CD4-positive, alpha-beta T cell treated with Interleukin-4 for 4 hours (primary cell): ENCODE measurements at regions not wholly inside any gene's neighbourhood (a gene's known extent, or its start where the extent isn't known, plus 50 kb on each side); places are given as distances from the start of the nearest gene placed in this dataset.

Experiments used
- DNase-seq: peaks from one replicate; pipeline ENCODE4 v3.0.0-alpha.2; 2020

- DNase-seq: no peak
Observed at GRCh38 chr2:120884472-120885290, 149.0 kb downstream of the GLI2 start.

DNA sequence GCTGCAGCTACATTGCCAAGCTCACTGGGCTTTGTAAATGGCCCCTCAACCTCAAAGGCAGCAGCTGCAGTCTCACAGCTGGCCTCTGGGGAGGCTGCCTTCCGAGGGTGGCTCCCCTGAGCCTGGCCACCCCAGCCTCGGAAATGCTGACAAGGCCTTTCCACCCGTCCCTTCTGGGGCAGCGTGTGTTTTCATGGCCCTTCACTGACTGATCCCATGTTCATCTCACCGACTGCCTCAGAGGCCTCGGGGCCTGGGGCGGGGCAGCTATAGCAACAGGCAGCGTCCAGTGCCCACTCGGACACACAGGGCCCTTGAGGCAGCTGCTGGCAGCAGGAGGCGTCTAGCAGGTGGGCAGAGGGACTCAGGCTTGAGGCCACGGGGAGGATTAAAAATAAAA, 149.7 kb downstream of the GLI2 start:
- no peak for DNase-seq

DNA sequence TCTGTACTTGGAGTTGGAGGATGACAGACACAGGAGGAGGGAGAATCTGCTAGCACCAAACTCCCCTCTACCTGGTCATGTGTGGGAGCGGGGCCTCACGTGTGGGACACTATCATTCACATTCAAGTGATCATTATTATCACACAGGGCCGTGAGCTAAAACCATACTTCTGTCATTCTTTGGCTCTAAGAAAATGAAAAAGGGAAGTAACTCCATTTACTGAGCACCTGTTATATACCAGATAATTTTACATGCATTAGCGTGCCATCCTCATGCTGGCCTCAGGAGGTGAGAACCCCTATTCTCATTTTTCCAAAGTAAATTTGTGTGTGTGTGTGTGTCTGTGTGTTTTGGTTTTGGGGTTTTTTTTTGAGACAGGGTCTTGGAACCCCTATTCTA, 150.1 kb downstream of the GLI2 start:
- no peak for DNase-seq

DNA sequence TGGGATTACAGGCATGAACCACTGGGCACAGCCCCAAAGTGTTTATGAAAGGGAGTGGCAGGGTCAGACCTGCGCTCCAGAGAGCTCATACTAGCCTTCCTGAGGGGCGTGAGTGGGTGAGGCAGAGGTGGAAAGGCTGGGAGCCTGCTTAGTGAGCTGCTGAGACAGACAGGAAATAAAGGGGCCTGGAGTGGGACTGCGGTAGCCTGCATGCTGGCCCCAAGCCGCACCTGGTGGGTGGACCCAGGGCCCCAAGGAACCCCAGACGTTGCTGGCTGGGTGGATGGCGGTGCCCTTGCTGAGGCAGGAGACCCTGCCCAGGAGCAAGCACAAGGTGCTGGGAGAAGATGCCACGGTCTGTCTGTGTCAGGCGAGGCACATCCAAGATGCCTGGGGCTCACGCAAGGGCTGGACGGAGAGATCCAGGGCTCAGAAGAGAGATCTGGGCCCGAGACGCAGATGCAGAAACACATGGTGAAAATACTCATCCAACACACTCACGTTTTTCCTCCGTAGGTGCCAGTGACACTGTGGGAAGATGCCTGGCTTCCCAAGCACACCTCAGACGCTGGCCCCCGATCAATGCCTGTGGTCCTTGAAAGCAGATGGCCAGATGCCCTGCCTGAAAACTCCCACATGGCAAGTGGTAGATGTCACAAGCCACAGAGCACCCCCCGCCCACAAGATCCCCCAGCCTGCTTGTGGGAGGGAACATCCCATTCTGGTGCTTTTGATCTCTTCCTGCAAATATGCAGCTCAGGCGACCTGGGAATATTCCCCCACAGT, 151.1 kb downstream of the GLI2 start:
- no peak for DNase-seq

GRCh38 chr2:120887320-120887697, 151.6 kb downstream of the GLI2 start:
- no peak for DNase-seq

DNA sequence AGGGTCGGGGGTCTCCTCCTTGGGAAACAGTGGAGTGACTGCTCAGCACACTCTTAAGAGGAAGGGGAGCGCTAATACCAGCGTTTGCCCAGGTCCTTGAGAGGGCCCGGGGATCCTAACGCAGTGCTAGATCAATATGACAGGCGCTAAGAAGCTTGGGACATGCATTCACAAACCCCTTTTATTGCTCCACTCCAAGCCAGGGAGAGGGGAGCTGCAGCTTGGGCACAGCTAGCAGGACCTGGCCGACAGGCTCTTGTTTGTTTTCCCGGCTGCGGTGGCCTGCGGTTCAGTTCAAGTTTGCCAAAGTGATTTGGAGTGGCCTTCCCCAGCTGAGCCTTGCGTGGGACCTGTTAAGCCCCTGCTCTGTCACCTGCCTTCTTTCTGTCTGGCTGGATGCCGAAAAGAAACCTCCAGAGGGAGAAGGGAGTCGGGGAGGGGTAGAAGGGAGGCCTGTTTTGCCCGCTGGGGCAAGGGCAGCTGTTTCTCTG, 152.1 kb downstream of the GLI2 start:
- no peak for DNase-seq

GRCh38 chr2:120888851-120889250, 153.2 kb downstream of the GLI2 start:
- no peak for DNase-seq

DNA sequence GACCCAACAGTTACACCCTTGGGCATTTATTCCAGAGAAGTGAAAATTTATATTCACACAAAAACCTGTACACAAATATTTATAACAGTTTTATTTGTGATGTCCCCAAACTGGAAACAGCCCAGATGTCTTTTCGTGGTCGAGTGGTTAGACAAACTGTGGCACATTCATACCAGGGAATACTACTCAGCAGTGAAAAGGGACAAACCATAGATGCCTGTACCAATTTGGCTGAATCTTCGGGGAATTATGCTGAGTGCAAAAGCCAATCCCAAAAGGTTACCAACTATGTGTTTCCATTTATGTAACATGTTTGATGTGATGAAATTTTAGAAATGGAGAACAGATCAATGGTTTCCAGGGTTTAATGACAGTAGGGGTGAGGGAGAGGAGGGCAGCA, 154.3 kb downstream of the GLI2 start:
- no peak for DNase-seq

DNA sequence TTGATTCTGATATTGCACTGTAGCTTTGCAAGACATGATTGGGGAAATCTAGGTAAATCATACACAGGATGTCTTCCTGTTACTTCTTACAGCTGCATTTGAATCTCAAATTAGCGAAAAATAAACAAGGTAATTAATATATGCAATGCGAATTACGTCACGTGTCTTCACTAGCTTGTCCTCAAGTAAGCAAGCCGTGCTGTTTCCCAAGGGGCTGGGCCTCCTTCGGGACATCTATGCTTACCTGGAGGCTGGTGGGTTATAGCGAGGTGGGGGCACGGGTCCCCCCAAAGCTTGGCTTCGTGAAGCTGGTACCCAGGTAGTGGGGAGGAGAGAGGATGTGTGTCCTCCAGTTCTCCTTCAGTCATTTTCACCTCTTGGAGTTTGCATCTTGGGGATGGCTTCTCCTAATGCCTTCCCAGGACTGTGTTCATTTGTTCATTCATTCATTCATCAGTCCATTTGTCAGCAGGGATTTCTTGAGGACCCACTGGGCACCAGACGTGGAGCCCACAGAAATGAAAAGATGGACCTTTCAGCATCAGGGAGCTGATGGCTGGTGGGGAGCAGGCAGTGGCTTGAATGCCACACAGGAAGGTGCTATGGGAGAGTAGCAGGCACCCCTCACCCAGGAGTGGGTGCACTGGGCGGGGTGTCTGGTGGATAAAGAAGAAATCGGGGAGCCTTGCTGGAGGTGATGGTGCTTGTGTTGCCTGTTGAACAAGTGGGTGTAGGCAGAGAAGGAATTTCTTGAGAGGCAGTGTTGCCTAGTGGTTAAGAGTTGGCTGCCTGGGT, 155.1 kb downstream of the GLI2 start:
- DNase-seq: no peak

GRCh38 chr2:120892271-120892966, 156.8 kb downstream of the GLI2 start:
- DNase-seq: no peak

DNA sequence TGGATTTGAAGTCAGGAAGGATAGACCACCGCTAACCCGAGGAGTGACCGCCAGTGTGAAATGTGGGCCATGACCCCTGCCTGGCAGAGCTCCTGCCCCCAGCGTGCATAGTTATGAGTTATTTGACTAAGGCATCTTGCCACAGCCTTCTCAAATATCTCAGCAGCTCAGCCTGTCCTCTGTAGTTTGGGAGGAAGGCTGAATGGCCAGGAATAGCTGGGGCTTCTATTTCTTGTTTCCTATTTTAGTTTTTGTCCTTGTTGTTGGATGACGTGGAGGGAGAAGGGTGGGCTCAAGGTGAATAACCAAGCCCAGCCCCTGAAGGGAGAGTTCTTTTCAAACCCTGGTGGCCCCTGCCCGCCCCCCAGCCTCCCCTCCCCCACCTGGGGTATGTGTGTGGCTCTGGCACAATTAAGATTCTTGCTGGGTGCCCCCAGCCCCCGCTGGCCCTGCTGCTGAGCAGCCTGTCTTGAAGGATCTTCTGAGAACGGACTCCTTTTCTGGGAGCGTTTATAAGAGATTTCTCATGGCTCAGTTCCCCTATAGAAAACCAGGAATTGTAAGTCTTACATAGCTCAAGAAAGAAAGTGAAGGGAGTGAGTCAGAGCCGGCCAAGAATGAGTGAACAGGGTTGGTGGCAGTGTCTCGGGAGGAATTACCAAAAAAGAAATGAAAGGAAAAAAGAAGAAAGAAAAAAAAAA, 157.4 kb downstream of the GLI2 start:
- DNase-seq: no peak

DNA sequence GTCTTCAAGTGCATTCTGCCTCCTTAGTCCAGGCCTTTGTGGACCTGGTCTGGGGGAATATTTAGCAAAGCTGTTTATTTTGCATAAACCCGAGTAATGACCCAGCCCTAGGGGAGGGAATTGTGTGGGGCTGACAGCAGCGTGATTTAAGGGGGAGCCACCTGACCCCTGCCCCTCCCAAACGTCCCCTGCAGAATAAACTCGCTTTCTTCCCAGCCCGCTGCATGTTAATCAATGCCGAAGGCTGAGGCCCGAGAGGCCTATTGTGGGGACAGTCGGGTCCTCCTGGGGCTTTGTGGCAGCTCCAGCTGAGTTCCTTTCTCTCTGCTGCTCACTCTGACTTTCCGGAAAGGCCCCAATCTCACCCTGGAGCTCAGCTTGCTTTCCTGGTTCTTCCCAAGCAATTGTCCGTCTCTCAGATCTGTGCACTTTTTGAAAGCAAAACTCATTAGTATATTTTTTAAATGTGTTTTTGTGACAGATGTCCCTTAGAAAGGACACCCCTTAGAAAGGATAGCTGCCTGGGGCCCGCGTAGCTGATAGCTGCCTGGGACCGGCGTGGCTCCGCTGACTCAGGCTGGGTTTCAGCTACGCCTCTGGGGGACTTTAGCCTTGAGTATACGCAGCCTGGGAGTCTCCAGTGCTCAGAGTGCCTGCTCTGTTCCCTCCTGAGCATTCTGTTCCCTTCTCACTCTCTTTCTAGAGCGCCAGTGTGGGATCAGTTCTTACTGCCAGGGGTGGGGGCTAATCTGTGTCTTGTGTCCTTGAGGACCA, 158.3 kb downstream of the GLI2 start:
- no peak for DNase-seq

DNA sequence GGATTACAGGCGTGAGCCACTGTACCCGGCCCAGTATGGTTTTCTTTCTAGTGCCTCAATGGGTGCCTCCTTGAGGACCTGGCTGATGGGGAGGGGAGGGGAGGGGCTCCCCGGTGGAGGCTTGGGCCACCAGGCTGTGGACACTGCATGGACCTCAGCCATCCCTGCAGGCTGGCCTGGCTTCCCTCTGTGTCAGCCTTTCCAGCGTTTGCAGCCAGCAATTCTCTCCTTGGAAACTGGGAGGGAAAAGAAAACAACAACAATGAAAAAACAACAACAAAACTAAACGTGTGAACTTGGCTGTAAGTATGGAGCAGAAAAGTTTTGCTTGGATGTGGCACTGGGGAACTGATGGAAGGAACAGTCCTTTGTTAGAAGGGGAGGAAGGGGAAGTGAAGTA, 159.3 kb downstream of the GLI2 start:
- DNase-seq: no peak

DNA sequence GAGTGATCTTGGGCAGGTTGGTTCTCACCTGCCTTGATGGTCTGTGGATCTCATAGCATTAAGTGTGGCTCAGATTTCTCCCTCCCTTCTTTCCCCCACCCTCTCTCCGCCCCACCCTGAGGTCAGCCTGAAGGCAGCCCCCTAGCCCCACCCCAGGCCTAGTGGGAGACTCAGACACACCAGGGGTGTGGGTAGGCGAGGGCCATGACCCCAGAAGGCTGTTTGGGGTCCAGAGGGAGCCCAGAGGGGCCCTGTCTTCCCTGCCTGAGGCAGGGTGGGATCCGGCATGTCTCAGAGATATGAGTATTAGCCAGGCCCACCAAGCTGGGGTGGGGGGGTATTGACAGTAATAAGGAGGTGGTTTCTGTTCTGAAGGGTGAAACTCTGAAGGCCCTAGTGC, 160.5 kb downstream of the GLI2 start:
- no peak for DNase-seq

DNA sequence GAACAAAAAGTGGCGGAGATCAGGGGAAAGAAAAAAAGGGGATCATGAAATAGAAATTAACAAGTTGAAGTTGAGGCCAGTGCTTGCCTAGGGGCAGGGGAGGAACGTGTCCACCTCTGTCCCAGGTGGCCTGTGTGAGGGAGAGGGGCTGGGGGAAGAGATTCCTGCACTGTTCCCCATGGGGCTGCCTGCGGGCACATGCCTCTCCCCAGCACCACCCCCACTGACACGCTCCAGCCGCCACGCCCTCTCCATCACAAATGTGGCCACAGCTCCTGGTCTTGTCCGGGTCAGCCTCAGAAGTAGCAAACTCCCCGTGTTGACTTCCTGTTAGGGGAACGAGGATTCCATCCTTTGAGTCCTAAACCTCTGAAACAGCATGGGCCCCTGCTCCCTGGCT, 161.2 kb downstream of the GLI2 start:
- DNase-seq: no peak

GRCh38 chr2:120897399-120897798, 161.7 kb downstream of the GLI2 start:
- DNase-seq: no peak

DNA sequence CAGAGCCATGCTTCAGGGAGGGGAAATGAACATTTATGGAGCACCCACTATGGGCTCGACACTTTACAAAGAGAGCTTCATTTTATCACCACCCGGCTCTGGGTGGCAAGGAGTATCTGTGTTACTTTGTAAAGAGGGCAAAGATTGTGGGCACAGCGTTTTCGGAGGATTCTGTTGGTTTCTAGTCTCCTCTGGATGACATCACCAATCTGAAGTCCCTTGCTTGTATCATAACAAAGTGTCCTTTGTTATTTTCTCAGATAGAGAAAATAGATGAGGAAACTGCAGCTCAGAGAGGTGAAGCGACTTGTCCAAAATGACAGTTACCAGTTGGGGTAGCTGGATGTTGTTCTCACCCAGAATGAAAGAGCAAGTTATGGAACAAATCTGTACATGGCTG, 162.8 kb downstream of the GLI2 start:
- DNase-seq: no peak

DNA sequence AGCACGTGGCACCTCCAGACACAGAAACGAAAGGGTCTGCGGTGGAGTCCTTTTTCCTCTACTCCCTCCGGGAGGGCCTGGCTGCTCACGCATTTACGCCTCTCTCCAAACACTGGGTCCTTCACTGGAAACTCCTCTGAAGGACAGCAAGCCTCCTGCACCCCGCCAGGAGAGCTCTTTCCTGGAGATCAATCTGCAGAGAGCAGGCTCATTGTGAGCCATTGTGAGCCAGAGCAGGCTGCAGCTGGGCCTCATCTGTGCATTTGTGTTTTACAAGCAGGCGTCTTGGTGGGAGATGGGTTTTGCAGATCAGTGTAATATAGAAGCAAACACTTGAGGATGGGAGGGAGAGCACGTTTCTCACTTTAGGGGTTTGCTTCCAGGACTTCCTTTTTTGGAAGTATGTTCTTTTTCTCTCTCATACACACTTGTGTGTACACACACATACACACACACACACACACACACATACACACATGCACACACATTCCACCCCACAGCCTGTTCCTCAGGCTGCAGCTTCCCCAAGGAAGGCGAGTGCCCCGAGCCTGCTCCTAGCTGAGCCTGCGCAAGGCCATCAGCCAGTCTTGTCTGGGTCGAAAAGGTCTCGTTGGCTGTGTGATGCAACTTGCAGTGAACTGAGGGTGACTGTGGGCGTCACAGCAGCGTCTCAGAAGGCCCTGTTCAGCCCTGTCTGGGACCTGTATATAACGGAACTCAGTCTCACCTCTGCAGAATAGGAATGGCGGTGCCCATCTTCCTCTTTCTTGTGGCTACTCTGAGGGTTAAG, 163.5 kb downstream of the GLI2 start:
- DNase-seq: no peak

DNA sequence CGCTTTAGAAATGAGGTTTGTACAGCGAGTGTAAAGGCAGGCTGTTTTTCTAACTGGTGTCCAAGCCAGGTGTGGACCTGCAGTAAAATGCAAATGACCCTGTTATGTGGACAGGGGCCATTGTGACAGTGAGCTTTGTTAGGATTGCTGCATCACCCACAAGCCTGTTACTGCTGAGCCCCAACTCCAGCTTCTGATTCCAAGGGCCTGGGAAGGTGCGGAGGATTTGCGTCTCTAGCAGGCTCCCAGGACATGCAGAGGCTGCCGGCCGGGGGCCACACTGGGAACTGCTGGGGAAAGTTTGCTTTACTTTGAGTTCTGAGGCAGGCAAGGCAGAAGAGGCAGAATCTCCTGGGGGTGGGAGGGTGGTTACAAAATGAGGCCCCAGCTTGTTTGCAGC, 164.1 kb downstream of the GLI2 start:
- DNase-seq: no peak

DNA sequence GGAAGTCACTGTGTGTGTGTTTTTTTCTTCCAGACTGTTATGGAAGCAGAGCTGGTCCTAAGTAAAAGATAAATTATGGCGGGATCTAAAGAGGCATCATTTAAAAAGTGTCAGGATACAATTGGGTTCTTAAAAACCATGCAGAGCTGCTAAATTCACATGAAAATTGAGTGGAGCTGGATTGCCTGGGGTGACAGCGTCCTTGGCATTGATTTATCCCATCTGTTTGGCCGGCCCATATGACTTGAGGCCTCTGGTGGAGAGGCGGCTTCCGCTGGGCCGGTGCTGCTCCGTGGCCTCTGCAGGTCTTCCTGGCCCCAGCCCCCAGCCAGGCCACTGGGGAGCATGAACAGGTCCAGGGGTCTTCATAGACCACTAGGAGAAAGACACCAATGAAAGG, 165.5 kb downstream of the GLI2 start:
- DNase-seq: no peak

DNA sequence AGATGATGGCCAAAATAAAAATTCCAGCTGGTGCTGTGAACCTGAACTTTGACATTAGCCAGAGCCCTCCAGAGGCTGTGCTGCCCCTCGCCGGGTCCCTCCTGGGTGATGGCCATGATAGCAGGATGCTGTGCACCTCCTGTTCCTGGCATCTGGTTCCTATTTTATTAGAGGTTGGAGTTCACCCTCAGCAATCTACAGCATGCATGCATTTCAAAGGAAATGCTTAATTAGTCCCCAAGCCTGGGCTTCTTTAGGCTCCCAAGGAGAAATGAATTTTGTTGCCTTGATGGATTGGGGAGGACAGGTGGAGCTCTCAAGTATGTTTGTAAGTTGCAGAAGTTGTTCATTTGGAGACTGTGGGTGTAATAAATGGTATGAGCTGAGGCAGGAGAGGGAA, 166.9 kb downstream of the GLI2 start:
- no peak for DNase-seq
